GM20000 (cell line): ENCODE measurements at regions not wholly inside any gene's neighbourhood (a gene's known extent, or its start where the extent isn't known, plus 50 kb on each side); places are given as distances from the start of the nearest gene placed in this dataset.

Experiments used
- DNase-seq: peaks from one replicate; pipeline ENCODE4 v3.0.0; 2012; ENCODE audit warnings: low spot score
- TF ChIP-seq, protein P1 (sequence below): IDR thresholded peaks from 2 replicates; pipeline ENCODE4 v1.5.1; 2012; ENCODE audit warnings: mild to moderate bottlenecking, control low read depth; ENCODE audit errors: extremely low read depth, missing control alignments

GRCh38 chr3:164155400-164155799 lies 922.9 kb downstream of the SI start:
- TF ChIP-seq, protein P1, sequence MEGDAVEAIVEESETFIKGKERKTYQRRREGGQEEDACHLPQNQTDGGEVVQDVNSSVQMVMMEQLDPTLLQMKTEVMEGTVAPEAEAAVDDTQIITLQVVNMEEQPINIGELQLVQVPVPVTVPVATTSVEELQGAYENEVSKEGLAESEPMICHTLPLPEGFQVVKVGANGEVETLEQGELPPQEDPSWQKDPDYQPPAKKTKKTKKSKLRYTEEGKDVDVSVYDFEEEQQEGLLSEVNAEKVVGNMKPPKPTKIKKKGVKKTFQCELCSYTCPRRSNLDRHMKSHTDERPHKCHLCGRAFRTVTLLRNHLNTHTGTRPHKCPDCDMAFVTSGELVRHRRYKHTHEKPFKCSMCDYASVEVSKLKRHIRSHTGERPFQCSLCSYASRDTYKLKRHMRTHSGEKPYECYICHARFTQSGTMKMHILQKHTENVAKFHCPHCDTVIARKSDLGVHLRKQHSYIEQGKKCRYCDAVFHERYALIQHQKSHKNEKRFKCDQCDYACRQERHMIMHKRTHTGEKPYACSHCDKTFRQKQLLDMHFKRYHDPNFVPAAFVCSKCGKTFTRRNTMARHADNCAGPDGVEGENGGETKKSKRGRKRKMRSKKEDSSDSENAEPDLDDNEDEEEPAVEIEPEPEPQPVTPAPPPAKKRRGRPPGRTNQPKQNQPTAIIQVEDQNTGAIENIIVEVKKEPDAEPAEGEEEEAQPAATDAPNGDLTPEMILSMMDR, result no peak

DNA sequence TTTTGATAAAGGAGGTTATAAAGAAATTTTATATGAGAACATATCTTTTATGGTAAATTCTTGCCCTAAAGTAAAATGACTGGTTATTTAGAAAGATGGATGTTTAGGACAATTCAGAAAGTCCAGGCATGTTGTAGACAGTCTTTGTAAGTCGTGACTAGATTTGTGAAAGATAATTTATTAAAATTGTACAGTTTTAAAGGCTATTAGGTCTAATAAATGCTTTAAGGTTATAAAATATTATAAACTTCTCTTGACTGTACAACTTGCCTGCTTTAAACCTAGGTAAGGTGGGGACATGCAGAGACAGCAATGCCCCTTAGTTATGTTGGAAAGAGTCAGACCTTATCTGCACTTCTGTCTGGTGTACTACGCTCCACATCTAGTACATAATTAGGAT lies 933.5 kb downstream of the SI start:
- no peak for DNase-seq
- TF ChIP-seq, protein P1, result no peak

More at GRCh38 chr3:164155400-164155799, 922.9 kb downstream of the SI start:
- no peak for DNase-seq

DNA sequence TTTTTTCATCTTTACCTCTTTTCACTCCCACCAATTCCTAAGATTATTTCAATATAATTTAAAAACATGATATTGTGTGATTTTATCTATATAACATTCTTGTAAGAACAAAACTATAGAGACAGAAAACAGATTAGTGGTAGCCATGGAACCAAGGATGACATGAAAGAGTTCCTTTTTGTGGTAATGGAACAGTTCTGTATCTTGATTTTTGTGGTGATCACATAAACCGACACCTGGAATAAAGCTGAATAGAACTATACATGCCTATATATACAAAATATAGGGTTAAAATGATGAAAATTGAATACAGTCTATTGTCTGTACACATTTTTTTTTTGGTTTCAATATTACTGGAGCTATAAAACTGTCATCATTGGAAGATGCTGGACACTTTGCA lies 945.4 kb downstream of the SI start:
- TF ChIP-seq, protein P1, result no peak
- no peak for DNase-seq

GRCh38 chr3:164113371-164114332 lies 964.6 kb downstream of the SI start:
- TF ChIP-seq, protein P1, result no peak
- no peak for DNase-seq

GRCh38 chr3:164096352-164096751 lies 981.9 kb downstream of the SI start:
- TF ChIP-seq, protein P1, result no peak
- DNase-seq, result no peak

GRCh38 chr3:164095949-164096348 lies 982.3 kb downstream of the SI start:
- no peak for DNase-seq

DNA sequence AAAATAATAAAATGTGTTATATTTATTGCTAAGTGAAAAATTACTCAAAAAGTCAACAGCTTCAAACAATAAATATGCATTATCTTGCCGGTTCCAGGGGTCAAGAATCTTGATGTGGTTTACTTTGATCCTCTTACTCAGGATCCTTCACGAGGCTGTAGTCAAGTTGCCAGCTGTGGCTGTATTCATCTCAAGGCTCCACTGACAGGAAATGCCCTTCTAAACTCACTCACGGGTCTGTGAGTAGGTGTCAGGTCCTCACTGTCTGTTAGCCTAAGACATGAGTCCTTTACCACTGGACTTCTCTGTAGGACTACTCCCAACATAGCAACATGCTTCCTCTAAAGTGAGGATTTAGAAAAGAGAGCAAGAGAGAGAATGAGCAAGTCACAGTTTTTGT lies 983.0 kb downstream of the SI start:
- DNase-seq, result no peak
- TF ChIP-seq, protein P1, result no peak

More at GRCh38 chr3:164095949-164096348, 982.3 kb downstream of the SI start:
- TF ChIP-seq, protein P1, result no peak
